ENCODE measurements at regions not wholly inside any gene's neighbourhood (a gene's known extent, or its start where the extent isn't known, plus 50 kb on each side); places are given as distances from the start of the nearest gene placed in this dataset.

GRCh38 chr2:46837112-46837454, 78.5 kb downstream of the MCFD2 start:
- DNase-seq (ENCODE audit: low read depth, low spot score), result no peak
- no peaks in the 10 kb centered on the region for H3K4me1 ChIP-seq (ENCODE audit: control insufficient read depth, extremely low read depth, insufficient read depth, low read length)
- H3K27me3 ChIP-seq (ENCODE audit: control insufficient read depth in 2 of 2, insufficient read depth in 2 of 2, low read length in 2 of 2), result no peaks in the 10 kb centered on the region
- H3K9me3 ChIP-seq (replicated peaks; ENCODE audit: control insufficient read depth, insufficient read depth, low read length), result no peaks in the 10 kb centered on the region
- H3K9me1 ChIP-seq (replicated peaks; ENCODE audit: control insufficient read depth, extremely low read depth, insufficient read depth, low read length), result no peaks in the 10 kb centered on the region
- dilution Hi-C loops (cut with MboI; ENCODE audit: extremely low pct_ligation_motif_present, low sequenced_read_pairs), result no loop called here
- TF ChIP-seq POLR2AphosphoS5 (IDR thresholded peaks at IDR 0.05; ENCODE audit: insufficient read depth, low read depth, low read length) (no peak), MYC (IDR thresholded peaks at IDR 0.05; ENCODE audit: low read depth, low read length) (no peak), POLR2A (IDR thresholded peaks at IDR 0.05; ENCODE audit: low read depth, low read length) (no peak), JUN (IDR thresholded peaks at IDR 0.05; ENCODE audit: borderline replicate concordance, insufficient read depth, insufficient read length, low read depth) (no peak), FOS (IDR thresholded peaks at IDR 0.05; ENCODE audit: borderline replicate concordance, insufficient read depth, low read length) (no peak), GATA2 (IDR thresholded peaks at IDR 0.05; ENCODE audit: insufficient read depth, insufficient read length, low read depth, low read length) (no peak)
- TF ChIP-seq, protein P1, sequence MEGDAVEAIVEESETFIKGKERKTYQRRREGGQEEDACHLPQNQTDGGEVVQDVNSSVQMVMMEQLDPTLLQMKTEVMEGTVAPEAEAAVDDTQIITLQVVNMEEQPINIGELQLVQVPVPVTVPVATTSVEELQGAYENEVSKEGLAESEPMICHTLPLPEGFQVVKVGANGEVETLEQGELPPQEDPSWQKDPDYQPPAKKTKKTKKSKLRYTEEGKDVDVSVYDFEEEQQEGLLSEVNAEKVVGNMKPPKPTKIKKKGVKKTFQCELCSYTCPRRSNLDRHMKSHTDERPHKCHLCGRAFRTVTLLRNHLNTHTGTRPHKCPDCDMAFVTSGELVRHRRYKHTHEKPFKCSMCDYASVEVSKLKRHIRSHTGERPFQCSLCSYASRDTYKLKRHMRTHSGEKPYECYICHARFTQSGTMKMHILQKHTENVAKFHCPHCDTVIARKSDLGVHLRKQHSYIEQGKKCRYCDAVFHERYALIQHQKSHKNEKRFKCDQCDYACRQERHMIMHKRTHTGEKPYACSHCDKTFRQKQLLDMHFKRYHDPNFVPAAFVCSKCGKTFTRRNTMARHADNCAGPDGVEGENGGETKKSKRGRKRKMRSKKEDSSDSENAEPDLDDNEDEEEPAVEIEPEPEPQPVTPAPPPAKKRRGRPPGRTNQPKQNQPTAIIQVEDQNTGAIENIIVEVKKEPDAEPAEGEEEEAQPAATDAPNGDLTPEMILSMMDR (IDR thresholded peaks at IDR 0.05; ENCODE audit: extremely low read depth in 1 of 2, insufficient read depth in 1 of 2, low read depth in 1 of 2, low read length in 2 of 2), result no peak
- TF ChIP-seq, protein P2, sequence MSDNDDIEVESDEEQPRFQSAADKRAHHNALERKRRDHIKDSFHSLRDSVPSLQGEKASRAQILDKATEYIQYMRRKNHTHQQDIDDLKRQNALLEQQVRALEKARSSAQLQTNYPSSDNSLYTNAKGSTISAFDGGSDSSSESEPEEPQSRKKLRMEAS (IDR thresholded peaks at IDR 0.05; ENCODE audit: insufficient read depth, insufficient read length), result no peak
- H3K9ac ChIP-seq (replicated peaks; ENCODE audit: extremely low read depth, insufficient read depth, low read length), result no peak overlapping the region
- CTCF ChIA-PET, result interaction anchor here (0.9 to 1.5 kb wide), 2 partner anchors 17 to 40 kb away, joined by 3 to 4 read pairs; no protein-coding TSS in a partner anchor
- H3K36me3 ChIP-seq (ENCODE audit: control insufficient read depth in 2 of 2, extremely low read depth in 1 of 2, insufficient read depth in 2 of 2, low read length in 2 of 2), result no peaks in the 10 kb centered on the region
- H4K20me1 ChIP-seq (replicated peaks; ENCODE audit: control insufficient read depth, extremely low read depth, insufficient read depth, low read length), result no peaks in the 10 kb centered on the region
- no peak overlapping the region for H3K4me3 ChIP-seq (replicated peaks in 1 of 3; ENCODE audit: insufficient read depth in 1 of 3, low read depth in 1 of 3, low read length in 3 of 3)
- H3K27ac ChIP-seq (ENCODE audit: insufficient read depth, low read depth, low read length), result no peak overlapping the region
- H2AFZ ChIP-seq (ENCODE audit: low read depth, low read length), result no peak overlapping the region
- POLR2A ChIA-PET, result no interaction called here
- no peak overlapping the region for H3K4me2 ChIP-seq (ENCODE audit: insufficient read depth, low read length)
- no peaks in the 10 kb centered on the region for H3K79me2 ChIP-seq (ENCODE audit: control insufficient read depth, insufficient read depth, low read length)
- no TSS peak for BruUV-seq (replicated peaks)
- no peak for FAIRE-seq
- intact Hi-C loops (cut with micrococcal nuclease), result no loop called here
